NCI-H2107 (cell line): ENCODE measurements at regions not wholly inside any gene's neighbourhood (a gene's known extent, or its start where the extent isn't known, plus 50 kb on each side); places are given as distances from the start of the nearest gene placed in this dataset.

Experiments
- DNase-seq: peaks from one replicate; lab custom pipeline; 2025; lab: John Stamatoyannopoulos, UW

DNA sequence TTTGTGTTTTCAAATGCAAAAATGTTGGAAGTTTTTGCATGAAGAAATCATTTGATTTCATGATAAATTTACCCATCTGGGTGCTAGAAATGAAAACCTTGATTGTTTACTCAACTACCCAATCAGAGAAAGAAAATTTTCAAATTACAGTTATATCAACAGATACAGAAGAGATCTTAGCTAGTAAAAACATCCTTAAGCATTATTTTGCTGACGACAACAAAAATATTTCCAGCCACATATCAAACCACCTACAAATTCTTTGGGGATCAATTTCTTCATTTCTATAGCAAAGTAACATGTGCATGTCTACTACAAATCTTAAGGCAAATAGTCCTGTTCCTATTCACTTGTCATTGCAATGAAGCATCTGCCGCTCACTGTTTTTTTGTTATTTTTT, 530.3 kb downstream of the ZIC1 start:
- no peak for DNase-seq

DNA sequence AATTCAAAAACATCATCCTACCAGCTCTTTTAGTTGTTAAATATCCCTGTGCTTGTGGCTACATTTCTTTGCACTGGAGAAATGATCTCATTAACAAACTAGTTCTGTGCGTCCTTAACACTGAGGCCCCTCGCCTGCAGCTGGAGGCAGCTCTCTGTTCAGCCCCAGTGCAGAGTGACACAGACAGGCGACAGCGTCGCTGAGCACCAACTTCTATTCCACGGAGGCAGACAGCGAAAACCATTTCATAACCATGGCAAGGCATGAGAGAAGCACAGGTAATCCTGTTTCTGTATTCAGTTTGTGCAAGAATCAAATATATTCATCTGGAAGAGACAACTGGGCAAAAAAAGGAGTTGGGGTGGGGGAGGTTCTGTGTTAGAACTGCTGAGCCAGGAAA, 530.7 kb downstream of the ZIC1 start:
- DNase-seq: no peak

- DNase-seq: no peak
These were observed 531.4 kb downstream of the ZIC1 start for GRCh38 chr3:147940405-147941193.

DNA sequence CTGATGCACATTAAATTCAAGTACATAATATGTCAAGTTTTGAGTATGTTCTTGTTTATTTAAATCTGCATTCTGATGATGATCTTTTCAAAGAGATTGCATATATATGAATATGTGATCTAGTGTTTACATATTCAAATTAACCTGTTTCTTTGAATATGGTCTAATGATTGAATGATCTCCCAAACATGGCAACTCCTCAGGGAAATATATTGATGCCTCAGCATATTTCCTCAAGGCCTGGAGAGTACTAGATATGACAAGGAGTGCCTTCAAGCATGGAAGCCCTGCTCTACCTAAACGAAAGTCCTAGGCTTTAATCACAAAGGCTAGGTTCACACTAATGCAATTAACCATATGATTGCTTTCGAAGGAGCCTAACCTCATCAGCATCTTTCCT, 532.8 kb downstream of the ZIC1 start:
- no peak for DNase-seq

- DNase-seq: no peak
These were observed 534.2 kb downstream of the ZIC1 start for GRCh38 chr3:147943265-147943945.

- DNase-seq: no peak
These were observed 536.9 kb downstream of the ZIC1 start for GRCh38 chr3:147945968-147946519.

DNA sequence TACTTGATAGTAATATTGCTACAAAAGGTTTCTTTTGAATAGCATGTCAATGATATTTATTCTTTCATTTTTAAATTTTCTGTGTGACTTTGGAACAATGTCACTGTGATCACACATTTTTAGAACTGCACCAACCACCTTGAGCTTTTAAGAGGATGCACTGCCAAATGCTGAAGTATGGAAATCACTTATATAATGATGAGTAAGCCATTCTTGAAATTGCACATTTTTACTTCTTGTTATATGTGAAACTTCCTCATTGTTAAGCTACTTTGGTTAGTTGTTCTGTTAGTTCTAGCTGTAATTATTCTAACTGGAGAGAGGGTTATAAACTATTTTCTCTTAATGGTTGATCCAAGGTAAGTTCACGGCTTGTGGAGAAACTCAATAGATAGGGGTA, 547.5 kb downstream of the ZIC1 start:
- no peak for DNase-seq

DNA sequence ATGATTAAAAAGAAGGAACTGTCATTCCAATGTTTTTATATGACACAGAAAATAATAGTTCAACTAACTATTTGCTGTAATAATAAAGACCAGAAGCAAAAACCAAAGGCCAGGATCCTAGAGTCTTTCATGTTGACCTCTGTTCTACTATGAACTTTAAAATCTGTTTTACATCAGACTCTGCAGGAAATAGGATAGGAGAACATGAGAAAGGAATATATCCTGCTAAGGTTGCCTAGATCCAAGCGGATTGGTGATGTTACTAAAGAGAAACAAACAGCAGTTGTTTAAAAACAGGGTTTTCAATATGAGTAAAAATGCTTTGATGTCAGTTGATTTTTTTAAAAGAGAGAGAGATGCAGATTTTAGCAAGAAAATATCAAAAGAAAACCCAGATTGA, 549.6 kb downstream of the ZIC1 start:
- DNase-seq: no peak

GRCh38 chr3:147960786-147961185, 551.6 kb downstream of the ZIC1 start:
- no peak for DNase-seq

DNA sequence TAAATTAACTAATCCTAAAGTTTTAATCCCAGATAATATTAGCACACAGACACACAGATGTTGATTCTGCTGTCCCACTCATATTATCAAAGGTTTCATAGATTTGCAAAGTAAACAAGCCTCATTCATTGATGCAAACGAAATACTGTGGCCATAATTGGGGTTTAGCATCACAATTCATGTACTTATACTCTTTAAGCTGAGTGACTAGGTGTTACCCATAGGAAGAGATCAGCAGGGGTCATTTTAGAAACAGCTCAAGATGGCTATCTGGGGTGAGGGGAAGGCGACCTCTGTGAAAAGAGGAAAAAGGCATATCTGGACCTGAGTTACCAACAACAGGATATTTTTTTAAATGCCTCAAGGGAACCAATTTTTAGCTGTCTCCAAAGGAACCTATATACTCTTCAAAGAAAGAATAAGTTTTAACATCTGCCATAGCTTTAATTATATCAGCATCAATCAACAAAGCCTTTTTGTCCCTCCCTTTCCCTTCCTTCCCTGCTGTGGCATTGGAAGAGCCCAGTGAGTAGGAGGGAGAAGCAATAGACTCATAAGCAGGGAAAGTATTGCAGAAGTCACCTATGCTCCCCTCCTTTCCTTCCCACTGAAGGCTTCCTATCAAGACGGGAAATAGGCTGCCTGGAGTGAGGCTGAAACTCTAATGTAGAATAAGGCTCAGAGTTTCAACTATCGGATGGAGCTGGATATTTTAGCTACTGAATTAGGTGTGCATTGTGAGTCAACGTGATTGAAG, 553.4 kb downstream of the ZIC1 start:
- DNase-seq: no peak

- DNase-seq: no peak
These were observed 554.5 kb downstream of the ZIC1 start for GRCh38 chr3:147963711-147964110.

- DNase-seq: no peak
These were observed 566.0 kb downstream of the ZIC1 start for GRCh38 chr3:147975165-147975564.

DNA sequence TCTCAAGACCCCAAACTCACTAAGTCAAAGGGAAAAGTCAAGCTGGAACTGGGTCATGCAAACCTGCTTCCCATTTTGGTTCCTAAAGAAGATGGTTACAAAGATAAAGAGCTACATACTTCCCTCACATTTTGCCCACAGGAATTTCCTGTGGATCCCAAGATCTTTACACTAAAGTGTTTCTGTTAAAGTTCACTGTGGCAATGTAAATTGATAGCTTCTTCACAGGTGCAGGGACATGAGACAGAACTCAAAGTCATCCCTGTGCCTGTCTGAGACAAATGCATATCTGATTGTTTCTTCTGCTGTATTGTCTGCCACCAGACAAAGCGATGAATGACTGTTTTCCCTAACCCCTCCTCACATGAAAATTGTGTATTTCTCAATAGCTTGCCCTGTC, 567.8 kb downstream of the ZIC1 start:
- no peak for DNase-seq

GRCh38 chr3:147987549-147987948, 578.4 kb downstream of the ZIC1 start:
- DNase-seq: no peak

DNA sequence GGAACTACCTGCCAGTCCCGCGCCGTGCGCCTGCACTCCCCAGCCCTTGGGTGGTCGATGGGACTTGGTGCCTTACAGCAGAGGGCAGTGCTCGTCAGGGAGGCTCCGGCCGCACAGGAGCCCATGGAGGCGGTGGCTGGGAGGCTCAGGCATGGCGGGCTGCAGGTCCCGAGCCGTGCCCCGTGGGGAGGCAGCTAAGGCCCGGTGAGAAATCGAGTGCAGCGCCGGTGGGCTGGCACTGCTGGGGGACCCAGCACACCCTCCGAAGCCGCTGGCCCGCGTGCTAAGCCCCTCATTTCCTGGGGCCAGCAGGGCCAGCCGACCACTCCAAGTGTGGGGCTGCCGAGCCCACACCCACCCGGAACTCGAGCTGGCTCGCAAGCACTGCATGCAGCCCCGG, 580.2 kb downstream of the ZIC1 start:
- no peak for DNase-seq

DNA sequence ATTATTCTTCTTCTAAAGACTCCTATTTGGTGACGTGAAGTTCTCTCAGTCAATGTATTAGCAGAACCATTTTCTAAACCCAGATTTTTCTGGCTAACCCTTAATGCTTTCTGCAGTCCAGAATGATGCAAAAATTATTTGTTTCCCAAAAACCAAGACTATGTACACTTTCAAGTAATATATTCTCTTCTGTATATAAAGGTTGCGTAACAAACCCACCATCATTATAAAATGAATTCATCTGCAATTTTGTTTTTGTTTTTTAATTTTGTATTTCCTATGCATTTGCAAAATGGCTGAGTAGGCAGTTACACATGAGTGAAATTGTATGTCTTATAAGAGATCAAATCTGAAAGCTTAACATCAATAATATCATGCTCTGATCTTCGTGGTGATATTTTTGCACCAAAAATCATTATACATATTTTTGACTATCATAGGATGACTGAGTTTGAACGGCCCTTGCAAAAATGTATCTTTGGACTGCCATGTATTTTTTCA, 593.6 kb downstream of the ZIC1 start:
- no peak for DNase-seq

DNA sequence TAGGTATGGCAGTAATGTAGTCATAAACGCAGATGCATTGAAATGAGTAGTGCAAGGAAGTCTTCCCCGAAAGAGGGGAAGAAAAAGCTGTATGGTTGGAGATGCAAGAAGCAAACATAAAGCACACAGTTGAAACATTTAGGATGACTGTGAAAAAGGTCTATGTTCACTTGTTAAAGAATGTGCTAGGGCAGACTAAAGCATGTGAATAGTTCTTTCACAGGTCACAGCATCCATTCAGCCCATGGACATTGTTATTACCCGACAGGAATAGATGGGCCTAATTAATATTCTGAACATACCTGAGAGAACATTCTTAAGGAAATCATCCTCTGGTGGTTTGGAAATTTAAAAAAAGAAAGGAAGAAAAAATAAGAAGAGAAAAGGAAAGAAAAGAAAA, 595.2 kb downstream of the ZIC1 start:
- no peak for DNase-seq

- DNase-seq: no peak
These were observed 596.3 kb downstream of the ZIC1 start for GRCh38 chr3:148005456-148005855.

DNA sequence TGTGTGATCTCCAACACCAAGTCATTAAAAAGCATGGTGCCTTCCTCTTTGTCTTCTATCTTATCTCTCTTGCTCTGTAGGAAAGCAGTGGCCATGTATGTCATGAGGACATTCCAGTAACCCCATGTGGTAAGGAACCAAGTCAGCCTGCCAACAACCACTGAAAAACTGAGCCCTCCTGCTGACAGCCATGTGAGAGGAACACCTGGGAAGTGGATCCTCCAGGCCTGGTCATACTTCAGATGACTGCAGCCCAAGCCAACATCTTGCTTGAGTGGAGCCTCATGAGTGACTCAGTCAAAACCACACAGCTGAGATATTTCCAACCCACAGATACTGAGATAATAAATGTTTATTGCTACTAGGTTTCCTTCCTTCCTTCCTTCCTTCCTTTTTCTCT, 597.3 kb downstream of the ZIC1 start:
- no peak for DNase-seq

GRCh38 chr3:148008591-148008990, 599.4 kb downstream of the ZIC1 start:
- no peak for DNase-seq

DNA sequence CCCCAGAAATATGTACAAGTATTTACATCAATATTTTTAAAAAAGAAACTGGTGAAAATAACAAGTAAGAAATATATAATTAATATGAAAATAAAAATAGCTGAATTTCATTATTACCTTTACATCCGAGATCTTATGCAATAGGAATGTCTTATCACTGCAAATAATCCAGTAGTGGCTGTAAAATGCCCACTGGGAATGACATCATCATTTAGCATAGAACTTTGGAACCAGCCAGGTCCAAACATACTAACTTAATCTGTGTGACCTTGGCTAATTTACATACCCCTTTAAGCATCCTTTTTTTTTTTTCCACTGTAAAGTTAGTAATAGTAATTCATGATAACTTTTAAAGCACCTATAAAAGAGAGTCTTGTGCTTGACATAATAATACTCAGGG, 611.7 kb downstream of the ZIC1 start:
- DNase-seq: no peak

GRCh38 chr3:148021381-148021780, 612.2 kb downstream of the ZIC1 start:
- DNase-seq: no peak

DNA sequence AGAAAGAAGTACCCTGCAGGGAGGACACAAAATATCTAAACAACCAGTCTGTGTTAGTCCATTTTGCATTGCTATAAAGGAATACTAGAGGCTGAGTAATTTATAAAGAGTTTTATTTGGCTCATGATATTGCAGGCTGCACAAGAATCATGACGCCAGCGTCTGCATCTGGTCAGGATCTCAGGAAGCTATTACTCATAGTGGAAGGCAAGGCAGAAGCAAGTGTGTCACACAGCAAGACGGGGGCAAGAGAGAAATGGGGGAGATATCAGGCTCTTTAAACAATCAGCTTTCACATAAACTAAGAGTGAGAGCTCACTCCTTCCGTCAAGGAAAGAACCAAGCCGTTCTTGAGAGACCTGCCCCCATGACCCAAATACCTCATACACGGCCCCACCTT, 614.8 kb downstream of the ZIC1 start:
- DNase-seq: no peak
